B cell (primary cell): ENCODE measurements at regions not wholly inside any gene's neighbourhood (a gene's known extent, or its start where the extent isn't known, plus 50 kb on each side); places are given as distances from the start of the nearest gene placed in this dataset.

Experiments
- ATAC-seq: fragments of 200-7000 bp; cut with Tn5 transposase; one replicate; pipeline ENCODE4 v1.10.0; 2021; ENCODE audit warnings: low read depth, mild to moderate bottlenecking, moderate number of reproducible peaks, moderate library complexity
- CTCF ChIA-PET: fragments of 350-600 bp; sonication (Branson Sonifier 250); formaldehyde crosslinking; loops from one replicate; lab custom pipeline; 2021; ENCODE audit warnings: antibody characterized with exemption, inconsistent platforms; lab: Charles Lee
- POLR2A ChIA-PET: fragments of 350-600 bp; sonication (Branson Sonifier 250); formaldehyde crosslinking; loops from one replicate; lab custom pipeline; 2021; ENCODE audit warnings: antibody characterized with exemption; lab: Charles Lee
- DNase-seq: peaks from one replicate; pipeline ENCODE4 v3.0.0; 2013
- H2AFZ ChIP-seq: 2 replicates; pipeline ENCODE4 v1.6.1; 2012; ENCODE audit warnings: mild to moderate bottlenecking, low read depth, low read length; ENCODE audit not compliant: insufficient read depth, poor library complexity, severe bottlenecking
- H3K27ac ChIP-seq, 2 donors: 1 replicate in 1 of 2; 2 replicates in 1 of 2; pipeline ENCODE4 v1.5.1; 2012 to 2013; ENCODE audit warnings: low read length in 2 of 2, mild to moderate bottlenecking in 2 of 2, moderate library complexity in 1 of 2
- H3K27me3 ChIP-seq, 4 experiments: fragments of 200-600 bp in 1 of 4; sonication (generic) in 1 of 4; replicated peaks in 1 of 4; 1 replicate in 2 of 4; 2 replicates in 2 of 4; pipeline versions ENCODE4 v1.6.1 to v1.7.0; 2013 to 2016; ENCODE audit warnings: low read length in 3 of 4, mild to moderate bottlenecking in 2 of 4, mixed read lengths in 1 of 4, moderate library complexity in 1 of 4; ENCODE audit not compliant: insufficient read depth in 4 of 4, control insufficient read depth in 3 of 4; ENCODE audit errors: control extremely low read depth in 1 of 4
- H3K36me3 ChIP-seq, 2 experiments: replicated peaks in 1 of 2; 1 replicate in 1 of 2; 2 replicates in 1 of 2; pipeline versions ENCODE4 v1.6.1 to v1.7.1; 2013; ENCODE audit warnings: low read length in 1 of 2; ENCODE audit not compliant: insufficient read depth in 2 of 2, control insufficient read depth in 1 of 2; ENCODE audit errors: control extremely low read depth in 1 of 2, extremely low read depth in 1 of 2
- H3K4me1 ChIP-seq, 2 donors: fragments of 200-600 bp in 1 of 2; sonication (generic) in 1 of 2; 1 replicate in 1 of 2; 2 replicates in 1 of 2; pipeline versions ENCODE4 v1.5.1 to v1.6.1; 2013 to 2017; ENCODE audit warnings: low read length in 2 of 2; ENCODE audit not compliant: control insufficient read depth in 2 of 2, insufficient read depth in 2 of 2
- H3K4me2 ChIP-seq: replicated peaks from 2 replicates; pipeline ENCODE3; 2012; ENCODE audit warnings: mild to moderate bottlenecking, low read depth, low read length; ENCODE audit not compliant: poor library complexity, severe bottlenecking
- H3K4me3 ChIP-seq, 5 experiments: fragments of 200-600 bp in 1 of 5; sonication (generic) in 1 of 5; 1 replicate in 3 of 5; 2 replicates in 2 of 5; pipeline versions ENCODE4 v1.5.1 to v1.7.0; 2011 to 2016; ENCODE audit warnings: low read length in 4 of 5, mild to moderate bottlenecking in 4 of 5, low read depth in 2 of 5, control low read depth in 1 of 5, moderate library complexity in 1 of 5; ENCODE audit not compliant: insufficient read depth in 1 of 5; ENCODE audit errors: control extremely low read depth in 1 of 5, extremely low read depth in 1 of 5
- H3K79me2 ChIP-seq: fragments of 200-600 bp; sonication (generic); one replicate; pipeline ENCODE4 v1.6.0; 2016; ENCODE audit warnings: low read length; ENCODE audit not compliant: control insufficient read depth, insufficient read depth
- H3K9ac ChIP-seq: fragments of 200-600 bp; sonication (generic); 2 replicates; pipeline ENCODE4 v1.6.1; 2017; ENCODE audit warnings: mild to moderate bottlenecking, low read length, moderate library complexity
- H3K9me3 ChIP-seq, 3 donors: one replicate each; pipeline versions ENCODE4 v1.6.1 to v1.7.1; 2013; ENCODE audit warnings: low read length in 2 of 3; ENCODE audit not compliant: control insufficient read depth in 2 of 3, insufficient read depth in 1 of 3; ENCODE audit errors: control extremely low read depth in 1 of 3
- H4K20me1 ChIP-seq: 2 replicates; pipeline ENCODE4 v1.6.0; 2012; ENCODE audit warnings: mild to moderate bottlenecking, low read length; ENCODE audit not compliant: insufficient read depth, control insufficient read depth, poor library complexity, severe bottlenecking
- H3K27ac Mint-ChIP-seq: one replicate; pipeline ENCODE4 v1.8.0; 2021; ENCODE audit warnings: mixed read lengths
- H3K27me3 Mint-ChIP-seq: one replicate; pipeline ENCODE4 v1.8.0; 2021; ENCODE audit warnings: mixed read lengths
- H3K4me1 Mint-ChIP-seq: one replicate; pipeline ENCODE4 v1.8.0; 2021; ENCODE audit warnings: mixed read lengths
- H3K4me3 Mint-ChIP-seq: one replicate; pipeline ENCODE4 v1.8.0; 2021; ENCODE audit warnings: mixed read lengths
- H3K9me3 Mint-ChIP-seq: one replicate; pipeline ENCODE4 v1.8.0; 2022; ENCODE audit warnings: mixed read lengths; ENCODE audit not compliant: insufficient read depth
- EZH2 ChIP-seq: IDR thresholded peaks from 2 replicates; pipeline ENCODE4 v1.6.1; 2012; ENCODE audit warnings: borderline replicate concordance, low read depth, mild to moderate bottlenecking, moderate library complexity, low read length; ENCODE audit not compliant: insufficient read depth, poor library complexity, severe bottlenecking
- WGBS: methylation state at CpG from one replicate; pipeline ENCODE4 v1.1.5; 2013; ENCODE audit warnings: missing lambda C conversion rate; ENCODE audit not compliant: insufficient coverage; 5-methylcytosine and 5-hydroxymethylcytosine counted together
- intact Hi-C: fragments of 100-400 bp; cut with micrococcal nuclease; formaldehyde crosslinking; loops from one replicate; pipeline ENCODE4 v1.10.0; 2022
- TF ChIP-seq, protein P1 (sequence below): fragments of 200-600 bp; IDR thresholded peaks from one replicate; pipeline ENCODE4 v1.8.0; 2022; ENCODE audit warnings: antibody characterized with exemption, mild to moderate bottlenecking

DNA sequence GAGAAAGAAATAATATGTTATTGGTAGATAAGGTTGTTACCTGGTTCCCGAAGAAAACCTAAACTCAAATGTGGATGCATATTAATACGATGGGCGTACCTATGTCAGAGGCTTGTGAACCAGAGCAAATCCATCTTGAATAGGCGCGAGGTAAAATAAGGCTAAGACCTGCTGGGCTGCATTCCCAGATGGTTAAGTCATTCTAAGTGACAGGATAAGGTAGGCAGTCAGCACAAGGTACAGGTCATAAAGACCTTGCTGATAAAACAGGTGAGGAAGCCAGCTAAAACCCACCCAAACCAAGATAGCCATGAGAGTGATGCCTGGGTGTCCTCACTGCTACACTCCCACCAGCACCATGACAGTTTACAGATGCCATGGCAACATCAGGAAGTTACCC is 1400.1 kb downstream of the CDH8 start:
- no peak overlapping the region for H3K4me3 ChIP-seq
- H3K79me2 ChIP-seq, result no peaks in the 10 kb centered on the region
- no peak overlapping the region for H3K4me2 ChIP-seq
- H3K4me1 Mint-ChIP-seq, result no peaks in the 10 kb centered on the region
- no peak overlapping the region for H3K27ac Mint-ChIP-seq
- H3K4me1 ChIP-seq, result no peaks in the 10 kb centered on the region
- intact Hi-C loops, result no loop called here
- H3K4me3 Mint-ChIP-seq, result no peak overlapping the region
- POLR2A ChIA-PET, result no interaction called here
- CTCF ChIA-PET, result no interaction called here
- peaks cover 0 to 2% (median 1%) of the 10 kb centered on the region in 3 donors for H3K9me3 ChIP-seq
- TF ChIP-seq EZH2, result no peak
- TF ChIP-seq, protein P1, sequence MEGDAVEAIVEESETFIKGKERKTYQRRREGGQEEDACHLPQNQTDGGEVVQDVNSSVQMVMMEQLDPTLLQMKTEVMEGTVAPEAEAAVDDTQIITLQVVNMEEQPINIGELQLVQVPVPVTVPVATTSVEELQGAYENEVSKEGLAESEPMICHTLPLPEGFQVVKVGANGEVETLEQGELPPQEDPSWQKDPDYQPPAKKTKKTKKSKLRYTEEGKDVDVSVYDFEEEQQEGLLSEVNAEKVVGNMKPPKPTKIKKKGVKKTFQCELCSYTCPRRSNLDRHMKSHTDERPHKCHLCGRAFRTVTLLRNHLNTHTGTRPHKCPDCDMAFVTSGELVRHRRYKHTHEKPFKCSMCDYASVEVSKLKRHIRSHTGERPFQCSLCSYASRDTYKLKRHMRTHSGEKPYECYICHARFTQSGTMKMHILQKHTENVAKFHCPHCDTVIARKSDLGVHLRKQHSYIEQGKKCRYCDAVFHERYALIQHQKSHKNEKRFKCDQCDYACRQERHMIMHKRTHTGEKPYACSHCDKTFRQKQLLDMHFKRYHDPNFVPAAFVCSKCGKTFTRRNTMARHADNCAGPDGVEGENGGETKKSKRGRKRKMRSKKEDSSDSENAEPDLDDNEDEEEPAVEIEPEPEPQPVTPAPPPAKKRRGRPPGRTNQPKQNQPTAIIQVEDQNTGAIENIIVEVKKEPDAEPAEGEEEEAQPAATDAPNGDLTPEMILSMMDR, result no peak
- ATAC-seq, result no peak
- WGBS, result 92% methylated on average over 4 of the region's 5 CpGs
- no peak overlapping the region for H3K27ac ChIP-seq
- H3K27me3 ChIP-seq, result no peaks in the 10 kb centered on the region
- DNase-seq, result no peak
- H2AFZ ChIP-seq, result no peak overlapping the region
- H3K9ac ChIP-seq, result no peak overlapping the region
- H3K9me3 Mint-ChIP-seq, result peaks cover 21% of the 10 kb centered on the region
- no peaks in the 10 kb centered on the region for H3K27me3 Mint-ChIP-seq
- H3K36me3 ChIP-seq, result no peaks in the 10 kb centered on the region
- H4K20me1 ChIP-seq, result no peaks in the 10 kb centered on the region

DNA sequence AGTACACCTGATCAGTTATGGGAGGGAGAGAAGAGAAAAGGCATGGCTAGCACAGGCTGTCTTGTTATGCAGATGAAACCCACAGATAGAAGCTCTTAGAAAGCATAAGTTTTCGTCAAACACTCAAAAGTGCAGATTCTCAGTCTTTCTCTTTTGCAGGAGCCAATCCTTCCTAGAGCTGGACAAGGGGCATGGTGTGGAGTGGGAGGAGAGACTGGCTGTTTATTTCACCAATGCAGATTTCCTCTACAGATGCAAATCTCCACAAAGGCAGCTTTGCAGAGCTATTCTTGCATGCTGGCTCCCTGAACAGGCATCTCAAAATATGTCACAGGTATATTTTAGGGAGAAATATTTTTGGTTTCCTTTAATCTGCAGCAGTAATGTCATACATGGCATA is 1400.7 kb downstream of the CDH8 start:
- TF ChIP-seq, protein P1, result no peak
- no peak for TF ChIP-seq EZH2
- CTCF ChIA-PET, result no interaction called here
- no CpG with 5 or more reads among the region's 1 CpG for WGBS

More for the DNA sequence above, 1400.7 kb downstream of the CDH8 start:
- Histone ChIP-seq H2AFZ (no peak overlapping the region), H3K79me2 (no peaks in the 10 kb centered on the region), H3K36me3 (no peaks in the 10 kb centered on the region), H3K4me3 (no peak overlapping the region), H3K27me3 (no peaks in the 10 kb centered on the region), H4K20me1 (no peaks in the 10 kb centered on the region), H3K9me3 (no peaks in the 10 kb centered on the region), H3K9ac (no peak overlapping the region), H3K27ac (no peak overlapping the region), H3K4me1 (no peaks in the 10 kb centered on the region), H3K4me2 (no peak overlapping the region)
- no peaks in the 10 kb centered on the region for H3K27me3 Mint-ChIP-seq
- H3K4me1 Mint-ChIP-seq, result no peaks in the 10 kb centered on the region
- H3K4me3 Mint-ChIP-seq, result no peak overlapping the region
- intact Hi-C loops, result no loop called here
- DNase-seq (no peak), ATAC-seq (no peak)
- H3K9me3 Mint-ChIP-seq, result peaks cover 21% of the 10 kb centered on the region
- H3K27ac Mint-ChIP-seq, result no peak overlapping the region
- POLR2A ChIA-PET, result no interaction called here
